Panc1 (cell line): ENCODE measurements at regions not wholly inside any gene's neighbourhood (a gene's known extent, or its start where the extent isn't known, plus 50 kb on each side); places are given as distances from the start of the nearest gene placed in this dataset.
"Not testable (repeated sequence)": the region's sequence is repeated elsewhere in the genome, so short reads cannot be mapped to it uniquely, and the experiment has no call there.

Source experiments
- ATAC-seq: fragments of 200-7000 bp; cut with Tn5 transposase; 2 replicates; pipeline ENCODE4 v1.9.1; 2020; ENCODE audit warnings: mild to moderate bottlenecking, moderate library complexity
- BruUV-seq: library from RNA; stranded (reverse); fragments of 400-500 nt; replicated peaks from 2 replicates; lab custom pipeline; 2021; lab: Mats Ljungman, UMichigan
- CTCF ChIA-PET: fragments of 300-600 bp; sonication (Branson Sonifier 250); formaldehyde crosslinking; loops from one replicate; lab custom pipeline; 2022; ENCODE audit warnings: antibody characterized with exemption; lab: Charles Lee
- POLR2A ChIA-PET: fragments of 300-600 bp; sonication (Branson Sonifier 250); formaldehyde crosslinking; loops from one replicate; lab custom pipeline; 2022; ENCODE audit warnings: antibody characterized with exemption; lab: Charles Lee
- DNase-seq: peaks from one replicate; pipeline ENCODE4 v3.0.0-alpha.2; 2010; ENCODE audit warnings: low read depth, low spot score
- H3K27ac ChIP-seq: 2 replicates; pipeline ENCODE4 v1.5.1; 2011; ENCODE audit warnings: mild to moderate bottlenecking, low read length, inconsistent platforms
- H3K27me3 ChIP-seq: fragments of 200-500 bp; sonication (Bioruptor generic); 2 replicates; pipeline ENCODE4 v1.6.0; 2014; ENCODE audit warnings: low read length, inconsistent platforms; ENCODE audit not compliant: control insufficient read depth, insufficient read depth
- H3K36me3 ChIP-seq: fragments of 200-500 bp; sonication (Bioruptor generic); 2 replicates; pipeline ENCODE4 v1.5.1; 2014; ENCODE audit warnings: inconsistent platforms, mild to moderate bottlenecking, low read length, moderate library complexity; ENCODE audit not compliant: control insufficient read depth, insufficient read depth
- H3K4me1 ChIP-seq: 2 replicates; pipeline ENCODE4 v1.5.1; 2011; ENCODE audit warnings: inconsistent platforms, mild to moderate bottlenecking, low read length, moderate library complexity; ENCODE audit not compliant: control insufficient read depth, insufficient read depth
- H3K4me3 ChIP-seq, 2 experiments: 2 replicates each; pipeline ENCODE4 v1.5.1; 2011 to 2012; ENCODE audit warnings: low read depth in 2 of 2, low read length in 2 of 2, mild to moderate bottlenecking in 2 of 2, inconsistent platforms in 1 of 2, moderate library complexity in 1 of 2
- H3K9me3 ChIP-seq: fragments of 200-500 bp; sonication (Bioruptor generic); 2 replicates; pipeline ENCODE4 v1.5.1; 2014; ENCODE audit warnings: low read depth, mild to moderate bottlenecking, inconsistent platforms, low read length, moderate library complexity; ENCODE audit not compliant: control insufficient read depth, insufficient read depth
- CTCF ChIP-seq: fragments of 450-650 bp; IDR thresholded peaks from 2 replicates; pipeline ENCODE4 v1.5.1; 2017; ENCODE audit warnings: mild to moderate bottlenecking
- POLR2AphosphoS5 ChIP-seq: IDR thresholded peaks from 2 replicates; pipeline ENCODE4 v1.6.1; 2012; ENCODE audit warnings: mild to moderate bottlenecking, low read depth, low read length, moderate library complexity
- REST ChIP-seq, 2 experiments: IDR thresholded peaks; 2 replicates each; pipeline ENCODE4 v1.6.1; 2011 to 2012; ENCODE audit warnings: low read depth in 2 of 2, control low read depth in 1 of 2, low read length in 1 of 2, mild to moderate bottlenecking in 1 of 2, moderate library complexity in 1 of 2; ENCODE audit not compliant: insufficient read depth in 1 of 2
- SIN3A ChIP-seq: IDR thresholded peaks from 2 replicates; pipeline ENCODE4 v1.6.1; 2012; ENCODE audit warnings: low read depth, mild to moderate bottlenecking, low read length, moderate library complexity, borderline replicate concordance; ENCODE audit not compliant: insufficient read depth
- TCF7L2 ChIP-seq: IDR thresholded peaks from 2 replicates; pipeline ENCODE4 v1.6.1; 2011; ENCODE audit warnings: mild to moderate bottlenecking, low read depth, low read length, inconsistent platforms
- in situ Hi-C: cut with HindIII; loops from 2 replicates; pipeline ENCODE4 v1.10.0; 2016; ENCODE audit warnings: low sequenced_read_pairs, low pct_unique_long_range_greater_than_20kb
- intact Hi-C: fragments of 100-400 bp; cut with micrococcal nuclease; formaldehyde crosslinking; loops from one replicate; pipeline ENCODE4 v1.10.0; 2022; ENCODE audit not compliant: unreplicated experiment

GRCh38 chr6:61192610-61193009, 1093.4 kb downstream of the KHDRBS2 start:
- in situ Hi-C loops = no loop called here
- no peaks in the 10 kb centered on the region for H3K4me1 ChIP-seq
- CTCF ChIA-PET = no interaction called here
- DNase-seq (no peak), ATAC-seq (no peak)
- no peak overlapping the region for H3K27ac ChIP-seq
- H3K27me3 ChIP-seq = no peaks in the 10 kb centered on the region
- POLR2A ChIA-PET = no interaction called here
- no peak overlapping the region for H3K4me3 ChIP-seq
- intact Hi-C loops = no loop called here
- H3K9me3 ChIP-seq = no peaks in the 10 kb centered on the region
- no peaks in the 10 kb centered on the region for H3K36me3 ChIP-seq
- no TSS peak for BruUV-seq
- TF ChIP-seq CTCF (no peak), SIN3A (no peak), REST (IDR thresholded peaks at IDR 0.05; ENCODE audit: insufficient read depth in 1 of 2, low read depth in 2 of 2, low read length in 1 of 2) (no peak), TCF7L2 (no peak), POLR2AphosphoS5 (no peak)

- Histone ChIP-seq H3K36me3 (no peaks in the 10 kb centered on the region), H3K4me3 (no peak overlapping the region), H3K4me1 (no peaks in the 10 kb centered on the region), H3K27me3 (no peaks in the 10 kb centered on the region), H3K27ac (no peak overlapping the region), H3K9me3 (no peaks in the 10 kb centered on the region)
- intact Hi-C loops (no loop called here), in situ Hi-C loops (no loop called here)
- CTCF ChIA-PET = no interaction called here
- BruUV-seq = no TSS peak
- DNase-seq (no peak), ATAC-seq (no peak)
- TF ChIP-seq SIN3A = no peak
- POLR2A ChIA-PET = no interaction called here
Observed at GRCh38 chr6:61168878-61169277, 1117.1 kb downstream of the KHDRBS2 start.

GRCh38 chr6:61149039-61149438, 1137.0 kb downstream of the KHDRBS2 start:
- intact Hi-C loops, in situ Hi-C loops, ATAC-seq: not testable (repeated sequence)

GRCh38 chr6:61142261-61142660, 1143.8 kb downstream of the KHDRBS2 start:
- POLR2A ChIA-PET, H3K36me3 ChIP-seq, DNase-seq, BruUV-seq, CTCF ChIA-PET, H3K4me3 ChIP-seq, H3K9me3 ChIP-seq, H3K4me1 ChIP-seq, ATAC-seq, in situ Hi-C loops, intact Hi-C loops, H3K27me3 ChIP-seq, H3K27ac ChIP-seq: not testable (repeated sequence)

More at GRCh38 chr6:61149039-61149438, 1137.0 kb downstream of the KHDRBS2 start:
- H3K4me1 ChIP-seq, H3K4me3 ChIP-seq, H3K36me3 ChIP-seq, CTCF ChIA-PET, DNase-seq, H3K9me3 ChIP-seq, H3K27me3 ChIP-seq, H3K27ac ChIP-seq, BruUV-seq, POLR2A ChIA-PET: not testable (repeated sequence)
